SK-N-SH (cell line): ENCODE measurements at regions not wholly inside any gene's neighbourhood (a gene's known extent, or its start where the extent isn't known, plus 50 kb on each side); places are given as distances from the start of the nearest gene placed in this dataset.

Source experiments
- CTCF ChIP-seq: fragments of 200-600 bp; sonication (generic); IDR thresholded peaks from 2 replicates; pipeline ENCODE4 v1.6.1; 2017; ENCODE audit warnings: antibody characterized with exemption, mild to moderate bottlenecking, moderate library complexity
- EP300 ChIP-seq, 2 experiments: IDR thresholded peaks; 2 replicates each; pipeline versions ENCODE4 v1.4.0 to v1.6.1; 2012; ENCODE audit warnings: borderline replicate concordance in 1 of 2, low read depth in 1 of 2, low read length in 1 of 2
- EZH2phosphoT487 ChIP-seq: fragments of 200-600 bp; sonication (generic); IDR thresholded peaks from 2 replicates; pipeline ENCODE4 v1.6.1; 2017; ENCODE audit warnings: low read depth, mixed run types, mild to moderate bottlenecking, antibody characterized with exemption, moderate library complexity, borderline replicate concordance
- FOXJ3 ChIP-seq: sonication (generic); formaldehyde crosslinking; IDR thresholded peaks from 2 replicates; pipeline ENCODE4 v1.5.1; 2020; ENCODE audit warnings: mild to moderate bottlenecking, missing genetic modification reagents
- FOXM1 ChIP-seq: IDR thresholded peaks from 2 replicates; pipeline ENCODE4 v1.4.0; 2012; ENCODE audit warnings: low read depth, mild to moderate bottlenecking
- GATA2 ChIP-seq: sonication (generic); formaldehyde crosslinking; IDR thresholded peaks from 2 replicates; pipeline ENCODE4 v1.5.0; 2020; ENCODE audit warnings: mild to moderate bottlenecking, missing genetic modification reagents
- MXI1 ChIP-seq: IDR thresholded peaks from 2 replicates; pipeline ENCODE4 v1.6.1; 2012; ENCODE audit warnings: mild to moderate bottlenecking, low read depth, low read length, improper control_type of control experiment
- POLR2AphosphoS5 ChIP-seq: IDR thresholded peaks from 2 replicates; pipeline ENCODE4 v1.6.1; 2012; ENCODE audit warnings: low read depth, low read length
- RFX5 ChIP-seq: IDR thresholded peaks from 2 replicates; pipeline ENCODE4 v1.6.1; 2012; ENCODE audit warnings: mild to moderate bottlenecking, improper control_type of control experiment, low read length
- SIN3A ChIP-seq: IDR thresholded peaks from 2 replicates; pipeline ENCODE4 v1.6.1; 2012; ENCODE audit warnings: low read depth, mild to moderate bottlenecking, low read length, moderate library complexity, borderline replicate concordance
- TAF1 ChIP-seq: IDR thresholded peaks from 2 replicates; pipeline ENCODE4 v1.6.1; 2012; ENCODE audit warnings: low read depth, mild to moderate bottlenecking, low read length, moderate library complexity, borderline replicate concordance
- TCF12 ChIP-seq: IDR thresholded peaks from 2 replicates; pipeline ENCODE4 v1.4.0; 2012
- USF2 ChIP-seq: fragments of 150-350 bp; IDR thresholded peaks from 2 replicates; pipeline ENCODE4 v1.6.1; 2017; ENCODE audit warnings: antibody characterized with exemption, low read length, low read depth, borderline replicate concordance
- YY1 ChIP-seq: IDR thresholded peaks from 2 replicates; pipeline ENCODE4 v1.4.0; 2012; ENCODE audit warnings: low read depth, mild to moderate bottlenecking

GRCh38 chr5:125743939-125744338, 679.3 kb upstream of the GRAMD2B start:
- TF ChIP-seq CTCF: no peak
- TF ChIP-seq POLR2AphosphoS5: no peak
- TF ChIP-seq TAF1: no peak
- TF ChIP-seq USF2: no peak
- TF ChIP-seq RFX5: no peak
- TF ChIP-seq MXI1: no peak
- no peak for TF ChIP-seq FOXM1
- TF ChIP-seq TCF12: no peak
- TF ChIP-seq FOXJ3 (CRISPR knock-in tag): no peak
- no peak for TF ChIP-seq EZH2phosphoT487
- TF ChIP-seq YY1: no peak
- TF ChIP-seq GATA2 (CRISPR knock-in tag): no peak
- no peak for TF ChIP-seq EP300 (IDR thresholded peaks at IDR 0.05; ENCODE audit: borderline replicate concordance in 1 of 2, low read depth in 1 of 2, low read length in 1 of 2)
- TF ChIP-seq SIN3A: no peak
